ENCODE measurements at regions not wholly inside any gene's neighbourhood (a gene's known extent, or its start where the extent isn't known, plus 50 kb on each side); places are given as distances from the start of the nearest gene placed in this dataset.
"Not testable (repeated sequence)": the region's sequence is repeated elsewhere in the genome, so short reads cannot be mapped to it uniquely, and the experiment has no call there.

DNA sequence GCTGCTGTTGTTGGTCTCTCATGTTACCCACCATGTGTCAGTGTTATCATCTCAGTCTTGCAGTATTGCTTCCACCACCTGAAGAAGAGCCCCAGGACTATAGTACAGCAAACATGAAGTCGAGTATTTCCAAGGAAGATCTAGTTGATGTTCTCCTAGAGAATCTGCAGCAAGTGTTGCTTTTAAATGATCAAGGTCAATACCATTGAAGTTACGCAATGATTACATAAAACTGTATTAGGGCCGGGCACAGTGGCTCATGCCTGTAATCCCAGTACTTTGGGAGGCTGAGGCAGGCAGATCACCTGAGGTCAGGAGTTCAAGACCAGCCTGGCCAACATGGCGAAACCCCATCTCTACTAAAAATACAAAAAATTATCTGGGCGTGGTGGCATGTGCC, 173.9 kb downstream of the TJP1 start:
- DNase-seq: not testable (repeated sequence)

DNA sequence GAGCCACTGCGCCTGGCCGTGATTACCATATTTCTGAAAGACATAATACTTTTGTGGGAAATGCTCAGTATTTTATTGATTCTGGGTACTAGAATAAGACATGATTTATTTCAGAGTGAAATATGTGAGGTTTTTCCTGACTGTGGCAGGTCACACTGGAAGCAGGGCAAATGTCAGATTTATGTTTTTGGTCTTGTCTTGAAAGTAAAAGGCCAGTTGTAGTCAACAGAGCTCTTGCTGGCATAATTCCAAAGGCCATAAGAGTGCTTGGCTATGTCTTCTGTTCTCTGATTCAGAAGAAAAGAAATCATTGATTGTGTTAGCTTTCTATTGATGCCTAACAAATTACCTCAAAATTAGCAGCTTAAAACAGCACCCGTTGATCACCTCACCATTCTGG, 176.4 kb downstream of the TJP1 start:
- no peak for DNase-seq

DNA sequence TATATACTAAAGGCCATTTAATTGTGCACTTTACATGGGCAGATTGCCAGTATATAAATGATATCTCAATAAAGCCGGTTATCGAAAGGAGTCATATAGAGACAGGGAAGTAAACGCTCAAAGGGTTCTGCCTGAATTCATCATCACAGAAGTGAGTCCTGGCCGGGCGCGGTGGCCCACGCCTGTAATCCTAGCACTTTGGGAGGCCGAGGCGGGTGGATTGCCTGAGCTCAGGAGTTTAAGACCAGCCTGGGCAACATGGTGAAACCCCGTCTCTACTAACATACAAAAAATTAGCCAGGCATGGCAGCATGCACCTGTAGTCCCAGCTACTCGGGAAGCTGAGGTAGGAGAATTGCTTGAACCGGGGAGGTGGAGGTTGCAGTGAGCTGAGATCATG, 177.9 kb downstream of the TJP1 start:
- DNase-seq: not testable (repeated sequence)

DNA sequence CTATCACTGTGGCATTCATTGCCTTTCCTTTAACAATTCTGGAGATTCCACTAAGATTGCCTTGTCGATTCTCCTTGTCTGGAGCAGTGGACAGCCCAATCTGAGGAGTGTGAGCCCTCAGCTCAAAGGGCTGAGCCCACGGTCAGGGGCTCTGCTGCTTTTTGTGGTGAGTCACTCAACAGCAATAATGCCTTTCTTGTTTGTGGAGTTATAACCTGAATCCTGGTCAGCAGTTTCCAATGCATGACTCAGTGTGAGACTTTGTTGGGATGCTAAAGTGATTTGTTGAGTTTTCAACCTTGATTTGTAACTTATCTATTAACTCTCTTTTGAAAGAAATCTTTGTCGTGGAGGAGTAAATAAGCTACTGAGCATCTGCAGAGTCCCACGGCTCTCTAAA, 183.5 kb downstream of the TJP1 start:
- no peak for DNase-seq

DNA sequence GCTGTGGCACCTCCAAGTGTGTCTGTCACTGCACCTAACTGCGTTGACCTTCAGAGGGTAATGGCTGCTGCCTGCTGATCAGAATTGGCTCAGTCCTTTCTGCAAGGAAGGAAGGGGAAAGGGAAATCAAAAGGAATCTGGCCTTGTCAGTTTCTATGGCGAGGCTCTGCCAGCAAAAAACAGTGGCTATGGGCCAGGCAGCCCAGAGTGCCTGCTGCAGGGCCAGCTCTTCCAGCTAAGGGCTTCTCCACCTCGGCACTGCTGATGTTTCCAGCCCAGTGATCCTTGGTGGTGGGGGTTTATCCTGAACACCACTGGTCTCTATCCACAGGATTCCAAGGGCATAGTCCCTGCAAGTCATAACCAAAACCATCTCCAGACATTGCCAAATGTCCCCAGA, 184.3 kb downstream of the TJP1 start:
- DNase-seq: no peak

DNA sequence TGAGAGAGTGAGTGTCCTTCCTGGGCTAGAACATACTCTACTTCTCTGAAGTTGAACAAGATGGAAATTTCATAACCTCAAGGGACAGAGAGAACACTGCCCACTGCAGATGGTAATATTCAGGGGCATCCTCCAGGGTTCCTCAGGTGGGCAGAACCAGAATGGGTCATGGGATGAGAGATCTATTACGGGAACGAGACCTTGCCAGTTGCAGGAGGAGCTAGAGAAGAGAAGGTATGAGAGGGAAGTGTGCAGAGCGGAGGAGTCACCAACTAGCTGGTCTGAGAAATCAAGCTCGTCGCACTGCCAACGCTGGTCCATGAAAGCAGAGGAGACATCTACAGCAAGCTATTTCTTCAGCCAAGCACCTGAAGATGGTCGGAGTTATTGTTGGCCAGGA, 184.7 kb downstream of the TJP1 start:
- DNase-seq: no peak

DNA sequence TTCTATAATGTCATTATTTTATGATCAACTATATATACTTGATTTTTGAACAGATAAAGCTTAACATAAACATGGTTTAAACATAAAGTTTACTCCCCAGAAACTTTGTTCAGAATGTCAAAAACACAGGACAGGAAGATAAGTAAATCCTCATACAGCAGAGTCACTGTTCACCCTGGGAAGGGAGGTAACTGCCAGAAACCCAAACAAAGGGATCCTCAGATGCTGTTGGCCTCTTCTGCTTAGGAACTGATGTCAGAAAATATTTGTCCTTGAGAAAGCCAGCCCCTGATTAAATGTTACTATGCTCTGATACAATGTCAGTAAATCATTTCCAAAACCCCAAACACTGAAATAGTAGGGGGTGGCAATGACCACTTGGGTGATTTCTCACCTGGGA, 185.3 kb downstream of the TJP1 start:
- no peak for DNase-seq

DNA sequence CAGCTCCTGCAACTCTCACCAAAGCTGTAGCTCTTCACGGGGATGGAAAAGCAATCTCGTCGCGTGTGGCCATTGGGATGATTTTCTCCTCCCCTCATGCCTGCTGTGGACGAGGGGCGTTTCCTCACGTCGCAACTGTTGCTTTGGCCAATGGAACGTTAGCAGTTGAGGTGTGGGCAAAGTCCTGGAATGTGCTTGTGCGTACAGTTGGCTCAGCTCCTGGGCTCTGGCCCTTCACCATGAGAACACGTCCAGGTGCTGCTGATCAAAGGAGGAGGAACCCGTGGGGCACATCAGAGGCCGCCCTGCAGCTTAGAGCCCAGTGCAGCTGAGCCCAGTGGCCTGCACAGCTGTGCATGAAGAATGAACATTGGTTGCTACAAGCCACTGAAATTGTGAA, 186.1 kb downstream of the TJP1 start:
- DNase-seq: no peak

DNA sequence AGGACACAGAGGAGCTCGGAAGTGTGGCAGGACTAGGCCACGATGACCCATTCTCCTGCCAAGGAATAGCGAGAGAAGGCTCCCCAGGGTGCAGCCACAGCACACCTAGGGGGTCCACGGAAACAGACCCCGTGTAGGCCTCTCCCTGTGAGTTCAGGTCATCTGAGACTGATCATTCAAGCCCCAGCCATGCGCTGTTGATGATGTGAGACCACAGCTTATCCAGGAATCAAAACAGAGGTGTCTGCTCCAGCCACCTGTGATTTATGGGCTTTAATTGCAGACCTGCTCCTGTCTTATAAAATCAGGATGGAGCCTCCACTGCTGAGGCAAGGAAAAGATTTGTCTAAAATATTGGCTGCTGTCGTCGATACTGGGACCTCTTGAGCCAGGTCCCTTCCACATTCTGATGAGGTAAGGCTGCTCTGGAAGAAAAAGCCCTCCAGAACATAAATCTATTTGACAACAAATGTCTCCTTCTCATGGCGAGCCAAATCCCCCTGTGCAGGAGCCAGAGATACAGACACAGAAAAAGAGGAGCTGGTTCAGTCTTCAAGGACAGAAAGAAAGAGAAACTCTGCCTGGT, 186.7 kb downstream of the TJP1 start:
- DNase-seq: no peak

DNA sequence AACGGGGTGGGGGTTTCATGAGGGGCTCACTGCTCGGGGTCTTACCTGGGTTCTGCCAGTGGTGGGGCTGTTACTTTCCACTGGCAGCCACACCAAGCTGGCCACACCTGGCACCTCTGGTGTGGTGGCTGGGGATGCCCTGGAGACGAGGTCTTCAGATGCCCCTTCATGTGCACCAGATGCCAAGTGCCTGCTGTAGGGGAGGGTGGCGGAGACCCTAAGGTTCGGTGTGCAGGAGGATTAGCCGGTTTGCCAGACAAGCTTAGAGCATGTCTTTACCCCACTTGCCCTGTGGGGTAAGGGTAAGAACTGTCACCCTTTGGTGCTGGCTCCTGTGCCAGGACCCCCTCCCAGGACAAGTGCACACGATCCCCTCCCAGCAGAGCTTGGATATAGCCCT, 188.3 kb downstream of the TJP1 start:
- no peak for DNase-seq

DNA sequence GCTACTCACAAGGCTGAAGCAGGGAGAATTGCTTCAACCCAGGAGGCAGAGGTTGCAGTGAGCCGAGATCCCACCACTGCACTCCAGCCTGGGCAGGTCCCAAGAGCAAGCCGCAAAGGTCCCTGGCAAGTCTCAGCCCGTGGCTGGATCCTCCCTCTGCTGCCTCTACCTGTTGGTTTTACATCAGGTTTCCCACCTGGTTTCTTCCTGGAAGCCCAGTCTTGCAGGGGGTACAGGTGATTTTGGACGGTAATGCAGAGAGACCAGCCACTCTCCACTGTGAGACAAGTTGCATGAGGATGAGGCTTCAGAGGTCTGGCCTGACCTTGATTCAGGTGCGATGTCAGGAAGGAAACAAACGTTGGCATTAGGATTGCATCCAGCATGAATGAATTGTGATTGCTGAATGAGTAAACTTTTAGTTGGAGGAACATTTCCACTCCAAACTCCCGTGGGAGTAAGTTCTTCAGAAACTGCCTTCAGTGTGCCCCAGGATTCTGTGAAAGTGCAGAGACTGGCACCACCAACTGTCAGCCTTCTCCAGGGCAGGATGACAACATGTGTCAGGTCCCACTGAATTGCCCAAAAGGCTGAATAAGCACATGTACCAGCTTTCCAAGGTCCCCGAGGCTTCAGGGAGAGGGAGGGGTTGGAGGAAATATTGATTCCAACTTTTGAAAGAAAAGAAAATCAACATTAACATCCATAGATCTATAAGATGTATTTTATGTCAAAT, 189.4 kb downstream of the TJP1 start:
- DNase-seq: no peak

DNA sequence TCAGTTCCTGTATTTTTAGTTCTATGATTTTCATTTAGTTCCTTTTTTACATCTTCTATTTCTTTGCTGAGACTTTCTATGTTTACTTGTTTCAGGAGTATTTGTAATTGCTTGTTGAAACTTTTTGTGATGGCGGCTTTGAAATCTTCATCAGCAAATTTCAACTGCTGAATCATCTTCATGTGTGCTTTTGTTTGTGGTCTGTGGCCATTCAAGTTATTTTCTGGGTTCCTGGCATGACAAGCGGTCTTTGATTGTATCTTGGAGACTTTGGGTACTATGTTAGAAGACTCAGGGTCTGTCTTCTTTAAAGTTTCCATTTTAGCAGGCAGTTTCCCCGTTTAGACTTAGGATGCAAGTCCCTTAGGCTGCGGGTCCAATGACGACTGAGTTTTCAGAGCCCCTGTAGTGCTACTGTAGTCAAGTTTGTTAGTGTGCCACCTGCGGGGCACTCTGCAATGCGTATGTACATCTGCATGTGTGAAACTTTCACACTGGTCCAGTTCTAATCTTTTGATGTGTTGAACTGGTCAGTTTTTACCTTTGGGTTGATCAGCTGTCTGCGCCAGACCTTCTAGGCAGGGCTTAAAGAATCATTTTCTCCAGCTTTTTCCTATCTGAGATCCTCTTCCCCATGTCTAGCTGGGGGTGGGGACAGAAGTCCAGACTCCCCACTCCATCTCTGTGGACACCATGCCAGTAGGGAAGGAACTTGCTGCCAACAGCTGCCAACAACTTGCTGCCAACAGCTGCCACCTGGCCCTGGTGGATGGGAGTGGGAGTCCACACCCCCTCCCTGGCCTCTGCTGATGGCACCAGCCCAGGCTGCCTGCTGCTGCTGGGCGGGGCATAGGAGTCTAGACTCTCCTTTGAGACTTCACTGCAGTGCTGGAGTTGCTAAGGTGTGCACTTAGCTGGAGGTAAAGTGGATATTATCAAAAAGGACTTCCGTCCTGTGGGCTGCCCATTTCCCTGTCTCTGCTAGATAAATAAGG, 190.9 kb downstream of the TJP1 start:
- DNase-seq: no peak

DNA sequence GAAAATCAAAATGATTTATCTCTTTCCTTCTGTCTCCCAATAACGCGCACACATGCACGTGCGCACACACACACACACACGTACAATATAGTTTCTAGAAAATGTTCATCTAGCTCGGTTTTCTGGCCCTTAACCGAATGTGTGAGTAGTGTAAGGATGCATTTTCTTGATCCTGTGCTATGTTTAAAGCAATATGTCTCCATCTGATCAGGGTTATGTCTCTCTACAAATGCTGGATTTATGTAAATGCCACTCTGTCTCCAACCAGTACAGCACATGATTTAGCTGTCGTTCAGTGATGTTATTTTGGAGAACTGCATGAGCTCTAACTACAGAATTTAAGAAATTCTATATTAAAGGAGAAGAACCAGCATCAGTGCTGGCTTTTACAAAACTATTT, 198.0 kb downstream of the TJP1 start:
- DNase-seq: no peak

DNA sequence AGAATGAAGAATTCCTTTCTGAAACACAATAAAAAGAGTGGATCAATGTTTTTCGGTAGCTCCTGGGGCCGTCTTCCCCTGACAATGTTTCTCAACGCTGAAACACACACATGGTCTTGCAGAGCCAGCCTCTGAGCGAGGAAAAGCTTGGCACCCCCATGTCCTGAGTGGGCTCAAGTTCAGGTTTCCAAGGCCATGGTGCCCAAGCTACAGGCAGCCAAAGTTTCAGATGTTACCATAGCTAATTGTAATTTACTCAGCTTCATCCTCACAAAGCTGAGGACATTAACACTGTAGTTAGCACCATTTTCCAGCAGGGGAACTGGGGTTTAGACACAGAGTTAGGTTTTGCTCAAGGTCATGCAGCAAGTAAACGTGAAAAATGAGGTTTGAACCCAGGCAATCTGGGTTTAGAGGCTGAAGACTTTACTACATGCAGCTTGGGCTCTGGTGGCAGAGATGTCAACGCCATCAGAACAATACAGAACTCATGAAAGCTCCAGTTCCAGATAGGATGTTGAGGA, 199.1 kb downstream of the TJP1 start:
- no peak for DNase-seq

DNA sequence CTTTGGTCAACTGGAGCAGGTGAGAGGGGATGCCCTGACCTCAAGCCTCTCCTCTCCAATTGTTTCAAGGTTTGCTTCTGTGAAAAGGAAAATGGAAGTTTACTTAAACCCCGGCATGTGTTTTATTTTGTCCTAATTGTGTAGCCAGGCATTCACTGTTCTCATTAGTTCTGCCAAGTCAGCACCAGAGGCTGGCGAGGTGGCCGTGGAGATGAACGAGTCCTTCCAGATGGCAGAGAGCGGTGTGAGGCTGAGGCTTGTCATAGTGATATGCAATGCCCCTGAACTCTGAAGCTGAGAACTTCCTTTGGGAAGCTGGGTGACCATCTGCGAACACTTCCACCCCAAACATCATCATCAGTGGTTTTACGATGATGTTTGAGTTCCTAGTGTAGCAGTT, 199.6 kb downstream of the TJP1 start:
- no peak for DNase-seq

DNA sequence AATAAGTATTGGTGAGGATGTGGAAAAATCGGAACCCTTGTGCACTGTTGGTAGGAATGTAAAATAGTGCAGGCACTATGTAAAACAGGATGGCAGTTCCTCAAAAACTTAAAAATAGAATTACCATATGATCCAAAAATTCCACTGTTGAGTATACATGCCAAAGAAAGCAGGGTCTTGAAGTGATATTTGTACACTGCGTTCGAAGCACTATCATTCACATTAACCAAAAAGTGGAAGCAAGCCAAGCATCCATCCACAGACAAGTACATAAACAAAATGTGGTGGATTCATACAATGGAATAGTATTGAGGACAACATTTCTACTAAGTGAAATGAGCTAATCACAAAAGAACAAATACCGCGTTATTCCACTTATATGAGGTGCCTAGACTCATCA, 200.7 kb downstream of the TJP1 start:
- DNase-seq: no peak

DNA sequence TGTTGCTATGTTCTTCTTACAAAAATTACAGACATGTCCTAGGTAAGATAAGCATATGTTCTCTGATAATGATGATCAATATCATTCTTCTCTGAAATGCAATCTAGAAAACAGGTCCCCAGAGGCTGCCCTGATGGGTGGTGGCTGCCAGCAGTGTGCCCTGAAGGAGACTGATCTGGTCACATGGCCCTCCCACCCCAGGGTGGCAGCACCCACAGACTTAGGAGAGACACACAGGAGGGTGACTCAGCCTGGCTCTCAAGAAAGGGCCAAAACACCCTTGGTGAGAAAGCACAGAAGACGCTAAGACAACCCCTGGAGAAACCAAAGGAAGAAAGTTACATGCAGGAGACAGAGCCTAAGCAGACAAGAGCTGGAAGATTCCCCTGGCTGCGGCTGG, 203.7 kb downstream of the TJP1 start:
- DNase-seq: no peak

DNA sequence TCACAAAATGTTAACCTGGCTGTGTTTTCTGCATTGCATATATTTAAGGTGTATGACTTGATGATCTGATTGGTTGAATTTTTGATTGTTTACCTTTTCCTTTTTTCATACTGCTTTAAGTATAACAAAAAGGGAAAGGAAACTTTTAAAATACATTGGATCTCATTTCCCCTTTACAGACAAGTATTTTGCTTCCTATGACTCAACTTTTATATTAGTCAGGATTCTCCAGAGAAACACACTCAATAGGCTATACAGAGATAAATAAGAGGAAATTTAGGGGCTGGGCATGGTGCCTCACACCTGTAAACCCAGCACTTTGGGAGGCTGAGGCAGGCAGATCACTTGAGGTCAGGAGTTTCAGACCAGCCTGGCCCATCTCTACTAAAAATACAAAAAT, 205.8 kb downstream of the TJP1 start:
- DNase-seq: no peak

DNA sequence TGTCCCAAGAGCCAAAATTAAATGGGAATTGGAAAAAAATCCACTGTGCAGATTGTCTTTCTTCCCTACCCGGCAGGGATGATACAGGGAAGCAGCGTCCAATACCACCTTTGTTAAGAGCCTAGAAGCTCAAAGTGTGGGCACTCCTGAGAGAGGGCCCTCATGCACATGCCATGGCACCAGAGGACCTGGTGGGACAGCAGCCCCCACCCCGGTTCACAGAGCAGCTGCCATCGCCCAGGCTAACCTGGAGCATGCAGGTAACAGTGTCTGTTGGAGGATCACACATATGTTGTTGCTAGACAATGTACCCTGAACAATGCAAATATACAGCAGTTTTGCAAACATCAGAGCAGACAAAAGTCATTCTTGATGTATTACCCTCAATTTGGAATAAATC, 206.5 kb downstream of the TJP1 start:
- DNase-seq: no peak

DNA sequence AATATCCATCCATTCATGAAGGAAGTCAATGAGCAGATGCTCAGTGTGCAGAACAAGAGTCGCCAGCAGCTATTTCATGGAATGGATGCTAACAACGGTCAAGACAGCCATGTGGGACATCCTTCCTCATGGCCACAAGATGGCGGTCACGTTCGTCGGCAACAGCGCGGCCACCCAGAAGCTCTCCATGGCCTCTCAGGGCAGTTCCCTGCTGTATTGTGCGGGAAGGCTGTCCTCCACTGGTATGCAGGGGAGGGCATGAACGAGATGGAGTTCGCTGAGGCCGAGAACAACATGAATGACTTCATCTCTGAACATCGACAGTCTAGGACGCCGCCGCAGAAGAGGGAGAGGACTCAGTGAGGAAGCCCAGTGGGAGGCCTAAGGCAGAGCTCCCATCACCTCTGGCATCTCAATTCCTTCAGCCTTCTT, 208.3 kb downstream of the TJP1 start:
- peak; percentile 22 for DNase-seq

DNA sequence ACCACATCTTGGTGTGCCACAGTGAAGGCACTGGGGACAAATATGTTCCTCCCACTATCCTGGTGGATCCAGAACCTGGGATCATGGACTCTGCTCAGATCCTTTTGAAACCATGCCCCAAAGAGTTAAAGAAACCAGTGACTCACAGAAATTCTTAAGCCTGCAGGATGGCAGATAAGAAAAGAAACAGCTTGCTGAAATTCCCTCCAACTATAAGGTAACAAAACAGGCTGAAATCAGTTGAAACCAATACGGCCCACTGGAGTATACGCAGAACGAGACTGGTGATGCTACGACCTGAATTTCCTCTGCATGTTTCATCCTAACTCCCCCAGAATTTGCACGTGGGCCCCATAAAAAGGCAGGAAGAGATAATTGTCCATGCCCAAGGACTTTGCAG, 209.6 kb downstream of the TJP1 start:
- DNase-seq: no peak

DNA sequence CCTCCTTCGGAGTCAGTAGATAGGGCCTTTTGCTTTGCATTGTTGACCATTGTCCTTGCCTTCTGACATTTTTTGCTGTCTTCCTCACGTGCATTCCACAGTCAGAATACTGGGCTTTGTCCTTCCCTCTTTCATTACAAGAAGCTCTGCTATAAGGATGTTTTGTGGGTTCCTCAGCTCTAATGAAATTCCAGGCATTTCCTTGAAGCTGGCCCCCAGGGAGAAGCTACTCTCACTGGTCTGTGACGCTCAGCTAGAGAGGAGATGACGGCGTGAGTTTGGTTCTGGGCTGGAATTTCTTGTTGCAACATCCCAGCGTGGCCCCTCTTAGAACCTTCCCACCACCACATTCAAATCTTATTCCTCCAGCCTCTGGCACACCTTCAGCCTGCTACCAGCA, 210.2 kb downstream of the TJP1 start:
- DNase-seq: no peak

DNA sequence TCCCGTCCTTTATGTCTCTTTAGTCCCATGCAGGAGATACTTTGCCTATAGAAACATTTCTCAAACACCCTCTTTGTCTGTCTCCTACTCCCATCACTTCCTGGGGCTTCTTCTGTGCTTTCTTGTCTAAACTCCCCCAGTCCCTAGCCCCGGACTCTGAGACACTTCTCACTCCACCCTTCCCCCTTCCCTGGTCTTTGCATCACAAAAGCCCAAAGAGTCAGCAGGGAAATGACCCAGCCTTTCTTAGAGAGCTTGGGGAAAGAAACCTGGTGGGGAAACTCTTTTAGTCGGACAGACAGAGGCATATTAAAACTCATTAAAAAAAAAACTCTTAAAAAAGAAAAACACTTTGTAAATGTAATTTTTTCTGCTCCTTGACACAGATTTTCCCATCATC, 211.2 kb downstream of the TJP1 start:
- no peak for DNase-seq

DNA sequence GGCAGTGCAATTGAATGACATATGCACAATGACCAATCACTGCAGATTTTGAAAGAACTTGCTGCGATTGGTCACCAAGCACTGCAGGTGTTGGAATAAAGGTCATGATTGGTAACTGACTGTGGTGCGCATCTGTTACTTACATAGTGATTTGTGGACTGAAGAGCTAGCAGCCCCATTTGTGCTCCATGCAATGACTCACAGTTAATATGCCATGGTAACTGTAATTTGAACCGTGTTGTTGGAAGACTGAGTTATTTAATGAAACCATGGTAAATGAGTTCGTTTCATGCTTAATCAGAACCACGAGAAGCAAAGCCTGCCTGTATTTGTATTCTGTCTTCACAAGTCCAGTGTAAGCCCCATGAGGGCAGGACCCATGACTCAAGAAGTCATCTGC, 220.5 kb downstream of the TJP1 start:
- DNase-seq: no peak
